A673 (cell line): ENCODE measurements at regions not wholly inside any gene's neighbourhood (a gene's known extent, or its start where the extent isn't known, plus 50 kb on each side); places are given as distances from the start of the nearest gene placed in this dataset.

Experiments
- BruUV-seq: library from RNA; stranded (reverse); fragments of 400-500 nt; replicated peaks from 2 replicates; lab custom pipeline; 2021; lab: Mats Ljungman, UMichigan
- CTCF ChIA-PET: fragments of 300-600 bp; sonication (Branson Sonifier 250); formaldehyde crosslinking; loops from one replicate; lab custom pipeline; 2022; ENCODE audit warnings: antibody characterized with exemption; lab: Charles Lee
- POLR2A ChIA-PET: fragments of 300-600 bp; sonication (Branson Sonifier 250); formaldehyde crosslinking; loops from one replicate; lab custom pipeline; 2022; ENCODE audit warnings: antibody characterized with exemption; ENCODE audit not compliant: low non-redundant PET; lab: Charles Lee
- DNase-seq: peaks from one replicate; pipeline ENCODE4 v3.0.0-alpha.2; 2015; ENCODE audit warnings: low spot score
- H3K27ac ChIP-seq: fragments of 200-600 bp; sonication (generic); 2 replicates; pipeline ENCODE4 v1.5.1; 2016; ENCODE audit warnings: mixed run types, low read depth, mild to moderate bottlenecking, mixed read lengths, antibody characterized with exemption, low read length; ENCODE audit not compliant: poor library complexity, severe bottlenecking
- H3K27me3 ChIP-seq: fragments of 200-600 bp; sonication (generic); replicated peaks from 2 replicates; pipeline ENCODE4 v1.6.1; 2017; ENCODE audit warnings: mixed run types, low read depth, mild to moderate bottlenecking, mixed read lengths, antibody characterized with exemption, low read length; ENCODE audit not compliant: insufficient read depth, poor library complexity
- H3K36me3 ChIP-seq: fragments of 200-600 bp; sonication (generic); 2 replicates; pipeline ENCODE4 v1.6.1; 2016; ENCODE audit warnings: mixed run types, mild to moderate bottlenecking, mixed read lengths, antibody characterized with exemption, low read length; ENCODE audit not compliant: insufficient read depth, poor library complexity, severe bottlenecking
- H3K4me1 ChIP-seq: fragments of 200-600 bp; sonication (generic); 2 replicates; pipeline ENCODE4 v1.6.1; 2017; ENCODE audit warnings: mixed run types, mild to moderate bottlenecking, mixed read lengths, antibody characterized with exemption, low read length; ENCODE audit not compliant: insufficient read depth, poor library complexity, severe bottlenecking
- H3K4me3 ChIP-seq: fragments of 200-600 bp; sonication (generic); 2 replicates; pipeline ENCODE4 v1.5.1; 2016; ENCODE audit warnings: low read depth, mixed run types, mild to moderate bottlenecking, mixed read lengths, low read length; ENCODE audit not compliant: poor library complexity, severe bottlenecking
- H3K9me3 ChIP-seq: fragments of 200-600 bp; sonication (generic); 2 replicates; pipeline ENCODE4 v1.6.1; 2016; ENCODE audit warnings: mixed run types, low read depth, mild to moderate bottlenecking, mixed read lengths, antibody characterized with exemption, low read length; ENCODE audit not compliant: poor library complexity, severe bottlenecking
- EZH2 ChIP-seq: fragments of 200-600 bp; sonication (generic); IDR thresholded peaks from 2 replicates; pipeline ENCODE4 v1.6.1; 2017; ENCODE audit warnings: borderline replicate concordance, low read depth, mild to moderate bottlenecking, mixed read lengths, antibody characterized with exemption, low read length; ENCODE audit not compliant: poor library complexity, severe bottlenecking
- intact Hi-C: fragments of 100-400 bp; cut with micrococcal nuclease; formaldehyde crosslinking; loops from one replicate; pipeline ENCODE4 v1.10.0; 2022; ENCODE audit not compliant: unreplicated experiment
- TF ChIP-seq, protein P1 (sequence below): fragments of 300-800, 200-600 bp; sonication (generic); conservative IDR thresholded peaks from 2 replicates; pipeline ENCODE4 v1.5.1; 2017; ENCODE audit warnings: low read depth, mild to moderate bottlenecking, antibody characterized with exemption, low read length, moderate library complexity, mixed read lengths

DNA sequence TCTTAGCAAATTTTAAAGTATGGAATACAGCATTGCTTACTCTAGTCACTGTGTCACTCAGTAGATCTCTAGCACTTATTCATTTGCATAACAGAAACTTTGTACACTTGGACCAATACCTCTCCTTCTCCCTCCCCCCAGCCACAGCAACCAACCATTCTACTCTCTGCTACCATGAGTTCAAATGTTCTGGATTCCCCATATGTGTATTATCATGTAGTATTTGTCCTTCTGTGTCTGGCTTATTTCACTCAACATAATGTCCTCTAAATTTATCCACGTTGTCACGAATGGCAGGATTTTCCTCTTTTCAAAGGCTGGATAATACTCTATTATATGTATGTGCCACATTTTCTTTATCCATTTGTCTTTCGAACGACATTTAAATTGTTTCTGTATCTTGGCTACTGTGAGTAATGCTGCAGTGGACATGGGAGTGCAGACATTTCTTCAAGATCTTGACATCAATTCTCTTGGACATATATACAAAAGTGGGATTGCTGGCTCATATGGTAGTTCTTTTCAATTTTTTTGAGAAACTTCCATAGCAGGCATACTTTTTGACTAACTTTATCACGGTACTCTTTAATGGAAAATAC, 184.5 kb upstream of the SOX21 start:
- no peak for DNase-seq
- ChIA-PET POLR2A (no interaction called here), CTCF (no interaction called here)
- intact Hi-C loops: no loop called here
- BruUV-seq: no TSS peak
- Histone ChIP-seq H3K4me1 (no peaks in the 10 kb centered on the region), H3K36me3 (no peaks in the 10 kb centered on the region), H3K4me3 (no peak overlapping the region), H3K9me3 (no peaks in the 10 kb centered on the region), H3K27ac (no peak overlapping the region), H3K27me3 (no peaks in the 10 kb centered on the region)
- TF ChIP-seq, protein P1, sequence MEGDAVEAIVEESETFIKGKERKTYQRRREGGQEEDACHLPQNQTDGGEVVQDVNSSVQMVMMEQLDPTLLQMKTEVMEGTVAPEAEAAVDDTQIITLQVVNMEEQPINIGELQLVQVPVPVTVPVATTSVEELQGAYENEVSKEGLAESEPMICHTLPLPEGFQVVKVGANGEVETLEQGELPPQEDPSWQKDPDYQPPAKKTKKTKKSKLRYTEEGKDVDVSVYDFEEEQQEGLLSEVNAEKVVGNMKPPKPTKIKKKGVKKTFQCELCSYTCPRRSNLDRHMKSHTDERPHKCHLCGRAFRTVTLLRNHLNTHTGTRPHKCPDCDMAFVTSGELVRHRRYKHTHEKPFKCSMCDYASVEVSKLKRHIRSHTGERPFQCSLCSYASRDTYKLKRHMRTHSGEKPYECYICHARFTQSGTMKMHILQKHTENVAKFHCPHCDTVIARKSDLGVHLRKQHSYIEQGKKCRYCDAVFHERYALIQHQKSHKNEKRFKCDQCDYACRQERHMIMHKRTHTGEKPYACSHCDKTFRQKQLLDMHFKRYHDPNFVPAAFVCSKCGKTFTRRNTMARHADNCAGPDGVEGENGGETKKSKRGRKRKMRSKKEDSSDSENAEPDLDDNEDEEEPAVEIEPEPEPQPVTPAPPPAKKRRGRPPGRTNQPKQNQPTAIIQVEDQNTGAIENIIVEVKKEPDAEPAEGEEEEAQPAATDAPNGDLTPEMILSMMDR: no peak
- TF ChIP-seq EZH2: no peak

DNA sequence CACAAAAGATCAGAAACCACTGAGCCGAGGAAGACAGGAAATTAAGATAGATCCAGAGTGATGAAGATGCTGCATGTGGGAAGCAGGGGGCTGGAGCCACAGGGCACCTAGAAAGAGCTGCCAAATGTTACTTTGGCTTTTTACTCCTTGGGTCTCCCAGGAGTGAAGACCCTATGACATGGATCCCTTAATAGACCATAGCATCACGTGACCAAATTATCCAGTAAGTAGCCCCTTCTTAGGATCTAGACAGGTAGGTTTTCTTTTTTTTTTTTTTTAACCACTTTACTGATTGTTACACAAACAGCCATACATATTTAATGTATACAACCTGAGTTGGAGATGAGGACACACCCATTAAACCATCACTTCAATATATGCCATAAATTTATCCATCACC, 183.9 kb upstream of the SOX21 start:
- DNase-seq: no peak
- Histone ChIP-seq H3K9me3 (no peaks in the 10 kb centered on the region), H3K4me1 (no peaks in the 10 kb centered on the region), H3K27ac (no peak overlapping the region), H3K36me3 (no peaks in the 10 kb centered on the region), H3K4me3 (no peak overlapping the region), H3K27me3 (no peaks in the 10 kb centered on the region)
- intact Hi-C loops: no loop called here
- ChIA-PET POLR2A (no interaction called here), CTCF (no interaction called here)
- no peak for TF ChIP-seq EZH2
- TF ChIP-seq, protein P1: no peak
- no TSS peak for BruUV-seq

DNA sequence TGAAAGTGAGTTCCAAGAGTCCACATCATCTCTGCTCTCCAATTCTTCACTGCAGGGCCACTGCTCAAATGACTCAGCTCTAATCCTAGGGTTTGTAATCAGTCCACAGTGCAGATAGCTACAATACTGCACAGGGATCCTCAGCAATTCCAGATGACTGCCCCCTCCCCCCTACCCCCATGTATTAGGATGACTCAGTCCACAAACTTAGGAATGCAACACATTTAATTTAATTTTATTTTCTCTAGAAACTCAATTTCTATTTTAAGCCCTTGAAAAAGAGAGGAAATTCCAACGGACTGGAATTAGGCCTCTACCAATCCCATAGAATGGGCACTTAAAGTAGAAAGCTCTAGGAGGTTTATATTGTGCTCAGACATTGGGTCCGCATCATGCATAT, 173.8 kb upstream of the SOX21 start:
- intact Hi-C loops: no loop called here
- Histone ChIP-seq H3K36me3 (no peaks in the 10 kb centered on the region), H3K9me3 (no peaks in the 10 kb centered on the region), H3K27me3 (peaks cover 3% of the 10 kb centered on the region), H3K4me1 (no peaks in the 10 kb centered on the region), H3K4me3 (no peak overlapping the region), H3K27ac (no peak overlapping the region)
- TF ChIP-seq EZH2: no peak
- TF ChIP-seq, protein P1: no peak
- DNase-seq: peak; percentile 13
- ChIA-PET POLR2A (no interaction called here), CTCF (no interaction called here)
- BruUV-seq: no TSS peak
